HG03103 (cell line): ENCODE measurements at regions not wholly inside any gene's neighbourhood (a gene's known extent, or its start where the extent isn't known, plus 50 kb on each side); places are given as distances from the start of the nearest gene placed in this dataset.
"Not testable (repeated sequence)": the region's sequence is repeated elsewhere in the genome, so short reads cannot be mapped to it uniquely, and the experiment has no call there.

Experiments
- ATAC-seq: cut with Tn5 transposase; IDR thresholded peaks from one replicate; pipeline ENCODE4 v1.9.1; 2021; ENCODE audit warnings: low read depth; ENCODE audit not compliant: unreplicated experiment

- not testable (repeated sequence) for ATAC-seq
Observed at GRCh38 chr16:88145824-88146405, 194.7 kb downstream of the BANP start.

- not testable (repeated sequence) for ATAC-seq
Observed at GRCh38 chr16:88148078-88148477, 196.8 kb downstream of the BANP start.

GRCh38 chr16:88148682-88149081, 197.4 kb downstream of the BANP start:
- ATAC-seq: not testable (repeated sequence)

GRCh38 chr16:88149158-88149603, 197.9 kb downstream of the BANP start:
- not testable (repeated sequence) for ATAC-seq

GRCh38 chr16:88149663-88150062, 198.4 kb downstream of the BANP start:
- ATAC-seq: not testable (repeated sequence)

- ATAC-seq: not testable (repeated sequence)
Observed at GRCh38 chr16:88150456-88151128, 199.4 kb downstream of the BANP start.

GRCh38 chr16:88151129-88151499, 199.9 kb downstream of the BANP start:
- ATAC-seq: not testable (repeated sequence)

- not testable (repeated sequence) for ATAC-seq
Observed at GRCh38 chr16:88151859-88152843, 200.9 kb downstream of the BANP start.

- ATAC-seq: not testable (repeated sequence)
Observed at GRCh38 chr16:88152879-88153278, 201.6 kb downstream of the BANP start.

GRCh38 chr16:88153516-88153915, 202.3 kb downstream of the BANP start:
- ATAC-seq: not testable (repeated sequence)

GRCh38 chr16:88154886-88155285, 203.7 kb downstream of the BANP start:
- ATAC-seq: not testable (repeated sequence)

- ATAC-seq: not testable (repeated sequence)
Observed at GRCh38 chr16:88155681-88156080, 204.4 kb downstream of the BANP start.

GRCh38 chr16:88156640-88157283, 205.5 kb downstream of the BANP start:
- ATAC-seq: not testable (repeated sequence)

- ATAC-seq: not testable (repeated sequence)
Observed at GRCh38 chr16:88157686-88158085, 206.5 kb downstream of the BANP start.

- ATAC-seq: not testable (repeated sequence)
Observed at GRCh38 chr16:88158256-88159045, 207.2 kb downstream of the BANP start.

GRCh38 chr16:88159046-88159896, 208.0 kb downstream of the BANP start:
- not testable (repeated sequence) for ATAC-seq

GRCh38 chr16:88159897-88160335, 208.7 kb downstream of the BANP start:
- ATAC-seq: not testable (repeated sequence)

GRCh38 chr16:88161191-88161590, 210.0 kb downstream of the BANP start:
- ATAC-seq: not testable (repeated sequence)
